ENCODE measurements at regions not wholly inside any gene's neighbourhood (a gene's known extent, or its start where the extent isn't known, plus 50 kb on each side); places are given as distances from the start of the nearest gene placed in this dataset.
"Not testable (repeated sequence)": the region's sequence is repeated elsewhere in the genome, so short reads cannot be mapped to it uniquely, and the experiment has no call there.

- no peak for DNase-seq (ENCODE audit: low spot score)
Measured at GRCh38 chr16:72657164-72657563, 390.8 kb downstream of the ZFHX3 start.

GRCh38 chr16:72654535-72654934 is 393.4 kb downstream of the ZFHX3 start:
- no peak for DNase-seq (ENCODE audit: low spot score)

GRCh38 chr16:72649254-72649944 is 398.5 kb downstream of the ZFHX3 start:
- DNase-seq (ENCODE audit: low spot score), result no peak

GRCh38 chr16:72646615-72647014 is 401.3 kb downstream of the ZFHX3 start:
- no peak for DNase-seq (ENCODE audit: low spot score)

GRCh38 chr16:72645538-72645937 is 402.4 kb downstream of the ZFHX3 start:
- DNase-seq (ENCODE audit: low spot score), result no peak

- DNase-seq (ENCODE audit: low spot score), result no peak
Measured at GRCh38 chr16:72644911-72645310, 403.0 kb downstream of the ZFHX3 start.

GRCh38 chr16:72639494-72639893 is 408.4 kb downstream of the ZFHX3 start:
- DNase-seq (ENCODE audit: low spot score), result no peak

- peak; percentile 63 for DNase-seq (ENCODE audit: low spot score)
Measured at GRCh38 chr16:72637306-72637705, 410.6 kb downstream of the ZFHX3 start.

GRCh38 chr16:72635694-72636093 is 412.2 kb downstream of the ZFHX3 start:
- no peak for DNase-seq (ENCODE audit: low spot score)

GRCh38 chr16:72635104-72635503 is 412.8 kb downstream of the ZFHX3 start:
- no peak for DNase-seq (ENCODE audit: low spot score)

- DNase-seq (ENCODE audit: low spot score), result not testable (repeated sequence)
Measured at GRCh38 chr16:72627182-72627896, 420.6 kb downstream of the ZFHX3 start.

GRCh38 chr16:72626623-72627022 is 421.3 kb downstream of the ZFHX3 start:
- no peak for DNase-seq (ENCODE audit: low spot score)

- no peak for DNase-seq (ENCODE audit: low spot score)
Measured at GRCh38 chr16:72621651-72622050, 426.3 kb downstream of the ZFHX3 start.

- no peak for DNase-seq (ENCODE audit: low spot score)
Measured at GRCh38 chr16:72620853-72621252, 427.1 kb downstream of the ZFHX3 start.

- no peak for DNase-seq (ENCODE audit: low spot score)
Measured at GRCh38 chr16:72620348-72620747, 427.6 kb downstream of the ZFHX3 start.

GRCh38 chr16:72615856-72616255 is 432.1 kb downstream of the ZFHX3 start:
- DNase-seq (ENCODE audit: low spot score), result no peak

- DNase-seq (ENCODE audit: low spot score), result no peak
Measured at GRCh38 chr16:72612718-72613117, 435.2 kb downstream of the ZFHX3 start.

GRCh38 chr16:72612256-72612655 is 435.7 kb downstream of the ZFHX3 start:
- no peak for DNase-seq (ENCODE audit: low spot score)

GRCh38 chr16:72609933-72610332 is 438.0 kb upstream of the PMFBP1 start:
- no peak for DNase-seq (ENCODE audit: low spot score)

- DNase-seq (ENCODE audit: low spot score), result no peak
Measured at GRCh38 chr16:72609066-72609465, 437.1 kb upstream of the PMFBP1 start.

GRCh38 chr16:72604375-72604774 is 432.4 kb upstream of the PMFBP1 start:
- no peak for DNase-seq (ENCODE audit: low spot score)

- no peak for DNase-seq (ENCODE audit: low spot score)
Measured at GRCh38 chr16:72602499-72602898, 430.5 kb upstream of the PMFBP1 start.

- no peak for DNase-seq (ENCODE audit: low spot score)
Measured at GRCh38 chr16:72598696-72599095, 426.7 kb upstream of the PMFBP1 start.

- DNase-seq (ENCODE audit: low spot score), result no peak
Measured at GRCh38 chr16:72597938-72598337, 426.0 kb upstream of the PMFBP1 start.

Data from RKO (cell line).